HG03442 (cell line): ENCODE measurements at regions not wholly inside any gene's neighbourhood (a gene's known extent, or its start where the extent isn't known, plus 50 kb on each side); places are given as distances from the start of the nearest gene placed in this dataset.
"Not testable (repeated sequence)": the region's sequence is repeated elsewhere in the genome, so short reads cannot be mapped to it uniquely, and the experiment has no call there.

Experiments
- ATAC-seq: cut with Tn5 transposase; IDR thresholded peaks from one replicate; pipeline ENCODE4 v1.9.1; 2021; ENCODE audit warnings: mild to moderate bottlenecking, moderate library complexity; ENCODE audit not compliant: unreplicated experiment

DNA sequence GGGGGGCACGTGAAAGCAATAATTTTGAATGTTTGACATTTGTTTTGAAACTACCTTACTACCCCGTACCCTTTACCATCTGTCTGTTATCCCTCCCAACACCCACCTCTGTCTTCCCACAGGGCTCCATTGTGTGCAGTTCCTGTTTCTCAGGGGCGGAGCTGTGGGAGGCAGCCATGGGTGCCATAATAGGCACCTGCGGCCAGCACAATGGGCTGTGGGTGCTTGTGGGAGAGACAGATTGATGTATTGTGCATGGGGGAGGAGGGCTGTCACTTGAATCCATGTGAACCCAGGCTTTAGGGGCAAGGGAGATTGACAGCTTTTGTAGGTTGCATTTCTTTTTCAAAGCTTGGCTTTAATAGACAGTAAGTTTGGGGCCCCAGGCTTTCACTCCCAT lies 122.6 kb upstream of the CXorf66 start:
- ATAC-seq = peak; percentile 40

DNA sequence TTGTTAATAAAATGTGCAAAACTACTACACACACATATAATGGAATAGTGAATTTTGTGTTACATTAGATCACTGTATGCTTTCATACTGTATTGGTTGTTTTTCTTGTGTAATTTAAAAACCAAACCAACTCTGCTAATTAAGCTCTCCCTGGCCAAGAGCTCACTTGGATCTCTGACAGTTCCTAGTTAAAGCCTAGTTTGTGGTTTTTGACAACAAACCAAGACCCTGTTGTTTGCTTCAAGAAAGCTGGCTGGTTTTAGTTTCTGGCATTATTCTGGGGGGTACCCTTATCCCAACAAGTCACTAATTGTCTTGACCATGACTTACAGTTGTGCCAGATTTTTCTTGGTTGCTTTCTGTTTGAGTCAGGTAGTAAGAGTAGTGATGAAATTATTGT lies 121.4 kb upstream of the CXorf66 start:
- ATAC-seq = no peak

DNA sequence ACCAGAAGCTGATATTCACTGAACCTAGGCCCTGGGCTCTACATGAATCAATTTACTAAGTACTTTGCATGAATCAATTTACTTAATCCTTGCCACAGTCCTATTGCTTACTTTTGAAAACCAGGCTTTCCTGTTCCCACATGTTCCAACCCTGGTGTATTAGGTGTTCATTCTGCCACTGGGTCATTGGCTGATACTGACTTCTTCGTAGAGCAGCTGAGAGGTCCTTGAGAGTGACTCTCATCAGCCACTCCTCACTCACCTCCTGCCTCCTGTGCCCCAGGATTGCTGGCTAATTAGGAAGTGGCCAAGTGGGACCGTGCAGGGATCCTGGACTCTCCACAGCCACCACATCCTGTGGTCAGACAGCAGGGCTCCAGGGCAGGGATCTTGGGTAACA lies 109.5 kb upstream of the CXorf66 start:
- ATAC-seq = not testable (repeated sequence)

DNA sequence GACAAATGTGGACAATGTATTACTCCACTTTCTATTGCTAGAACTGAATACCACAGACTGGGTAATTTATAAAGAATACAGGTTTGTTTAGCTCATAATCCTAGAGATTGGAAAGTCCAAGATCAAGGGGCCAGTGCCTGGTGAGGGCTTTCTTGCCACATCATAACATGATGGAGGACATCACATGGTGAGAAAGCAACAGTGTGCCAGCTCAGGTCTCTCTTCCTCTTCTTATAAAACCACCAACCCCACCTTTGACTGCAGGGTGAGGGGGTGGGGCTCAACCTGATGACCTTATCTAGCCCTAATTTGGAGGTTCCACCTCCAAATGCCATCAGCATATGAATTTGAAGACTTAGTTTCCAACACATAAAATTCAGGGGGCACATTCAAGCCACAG lies 105.7 kb upstream of the CXorf66 start:
- no peak for ATAC-seq

DNA sequence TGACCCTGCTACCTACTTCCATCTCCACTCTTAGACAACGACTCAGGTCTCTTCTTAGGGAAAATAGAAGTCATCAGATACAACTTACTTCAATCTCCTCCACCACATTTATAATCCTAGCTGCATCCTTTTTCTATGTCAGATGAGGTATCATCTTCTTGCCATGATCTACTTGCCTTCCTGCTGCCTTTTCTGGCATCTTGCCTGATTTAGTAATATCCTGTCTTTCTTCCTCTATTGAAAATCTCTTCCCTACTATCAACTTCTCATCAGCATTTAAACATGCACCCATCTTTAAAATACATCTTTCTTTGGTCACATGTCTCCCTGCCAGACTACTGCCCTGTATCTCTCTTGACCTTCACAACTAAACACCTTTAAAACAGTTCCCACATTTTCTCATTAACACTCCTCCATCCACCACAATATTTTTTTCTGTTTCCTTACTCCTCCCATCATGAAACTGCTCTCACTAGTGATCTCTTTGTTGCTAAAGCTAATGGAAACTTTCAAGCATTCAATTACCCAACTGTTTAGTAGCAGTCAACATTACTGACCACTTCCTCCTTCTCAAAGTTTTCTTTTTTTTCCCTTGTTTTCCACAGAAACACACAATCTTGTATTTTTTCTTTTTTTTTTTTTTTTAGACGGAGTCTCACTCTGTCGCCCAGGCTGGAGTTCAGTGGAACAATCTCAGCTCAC lies 100.8 kb upstream of the CXorf66 start:
- no peak for ATAC-seq

DNA sequence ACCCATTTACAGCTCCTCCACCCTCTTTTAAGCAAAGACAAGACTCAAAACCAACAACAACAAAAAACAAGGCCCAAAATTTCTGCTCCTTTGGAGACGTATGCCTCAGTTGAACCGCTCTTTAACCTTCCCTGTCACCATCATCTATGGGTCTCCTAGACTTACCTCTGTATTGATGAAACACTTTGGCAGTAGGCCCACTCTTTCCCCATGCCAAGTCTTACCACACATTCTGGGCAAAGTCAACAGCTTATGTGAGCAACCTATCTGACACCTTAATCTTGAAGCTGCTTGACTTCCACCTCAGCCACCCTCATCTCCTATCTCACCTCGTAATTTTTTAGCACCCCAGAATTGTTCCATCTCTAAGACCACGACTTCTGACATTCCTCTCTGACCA lies 99.7 kb upstream of the CXorf66 start:
- no peak for ATAC-seq

DNA sequence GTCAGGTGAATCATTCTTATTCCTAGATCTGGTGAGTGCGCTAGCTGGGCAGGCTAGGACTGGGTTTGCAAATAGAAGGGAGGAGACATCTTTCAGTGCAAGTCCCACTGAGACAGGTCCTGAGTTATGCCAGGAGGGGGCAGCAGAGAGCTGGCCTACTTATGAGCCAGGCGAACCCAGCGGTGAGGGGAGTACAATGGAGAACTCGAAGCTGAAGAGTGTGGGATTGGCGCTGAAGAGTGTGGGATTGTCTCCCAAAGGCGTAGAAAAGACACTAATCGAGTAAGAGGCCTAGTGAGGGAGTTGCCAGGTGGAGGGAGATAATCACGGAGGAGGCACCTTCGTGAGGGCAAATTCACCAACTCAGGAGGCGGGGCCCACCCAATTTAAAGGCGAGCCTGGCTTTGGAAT lies 91.7 kb upstream of the CXorf66 start:
- peak; percentile 98 for ATAC-seq

DNA sequence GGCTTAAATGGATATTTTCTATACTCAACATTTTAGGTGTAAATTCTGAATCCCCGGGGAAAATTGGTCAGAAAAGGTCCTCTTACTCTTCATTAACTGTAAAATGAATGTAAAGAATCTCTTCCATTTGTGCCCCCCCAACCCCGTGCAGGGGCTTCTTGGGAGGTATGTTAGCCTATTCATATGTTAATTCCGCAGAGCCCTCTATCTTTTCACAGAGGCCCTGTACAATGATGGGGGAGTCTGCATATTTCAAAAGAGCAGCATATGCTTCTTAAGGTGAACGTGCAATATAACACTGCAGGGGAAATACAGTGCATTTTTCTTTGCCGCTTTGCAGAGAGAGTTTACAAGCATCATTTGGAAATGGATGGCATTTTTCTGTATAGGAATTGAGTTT lies 88.5 kb upstream of the CXorf66 start:
- ATAC-seq = no peak

DNA sequence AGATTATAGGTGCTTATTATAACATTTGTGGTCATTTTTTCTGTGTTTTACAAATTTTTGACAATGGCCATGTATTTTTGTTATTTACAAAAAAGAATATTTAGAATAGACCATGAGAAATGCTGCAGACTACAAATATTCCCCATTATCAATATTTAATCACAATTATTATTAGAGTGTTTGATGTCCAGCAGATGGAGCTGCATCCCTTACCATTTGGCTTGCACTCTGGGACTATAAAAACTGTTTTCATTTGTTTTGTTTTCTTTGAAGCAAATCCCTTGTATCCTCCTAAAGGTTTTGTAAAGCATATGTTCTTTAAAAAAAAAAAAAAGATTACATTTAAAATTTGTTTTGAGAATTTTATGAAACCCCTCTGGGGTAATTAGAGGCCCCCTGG lies 85.6 kb upstream of the CXorf66 start:
- ATAC-seq = no peak

DNA sequence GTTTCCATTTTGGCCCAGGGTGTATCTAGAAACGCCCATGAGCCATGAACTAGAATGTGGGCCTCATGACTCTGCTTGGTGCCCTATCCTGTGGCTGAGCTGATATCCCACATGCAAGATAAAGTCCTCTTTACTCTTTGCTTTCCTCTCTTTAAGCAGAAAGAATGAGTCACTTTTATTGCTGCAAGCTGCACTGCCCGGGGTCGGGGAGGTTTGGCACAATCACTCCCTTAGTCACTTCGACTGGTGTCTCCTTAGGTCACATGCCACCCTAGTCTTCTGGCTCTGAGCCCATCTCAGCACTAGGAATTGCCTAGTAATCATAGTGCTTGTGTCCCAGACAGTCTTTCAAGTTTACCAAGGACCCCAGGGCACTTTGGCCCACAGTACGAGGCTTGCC lies 75.1 kb upstream of the CXorf66 start:
- ATAC-seq = no peak

DNA sequence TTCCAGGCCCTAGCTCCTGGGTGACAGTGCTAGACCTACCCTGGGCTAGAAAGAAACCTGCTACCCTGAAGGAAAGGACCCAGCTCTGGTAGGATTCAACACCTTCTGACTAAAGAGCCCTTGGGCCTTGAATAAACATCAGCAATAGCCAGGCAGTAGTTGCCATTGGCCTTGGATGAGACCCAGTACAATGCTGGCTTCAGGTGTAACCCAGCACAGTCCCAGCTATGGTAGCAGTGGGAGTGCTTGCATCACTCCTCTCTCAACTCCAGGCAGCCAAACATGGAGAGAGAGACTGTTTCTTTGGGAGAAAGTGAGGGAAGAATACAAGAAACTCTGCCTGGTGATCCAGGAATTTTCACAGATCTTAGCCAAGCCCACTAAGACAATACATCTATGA lies 73.5 kb upstream of the CXorf66 start:
- ATAC-seq = no peak

DNA sequence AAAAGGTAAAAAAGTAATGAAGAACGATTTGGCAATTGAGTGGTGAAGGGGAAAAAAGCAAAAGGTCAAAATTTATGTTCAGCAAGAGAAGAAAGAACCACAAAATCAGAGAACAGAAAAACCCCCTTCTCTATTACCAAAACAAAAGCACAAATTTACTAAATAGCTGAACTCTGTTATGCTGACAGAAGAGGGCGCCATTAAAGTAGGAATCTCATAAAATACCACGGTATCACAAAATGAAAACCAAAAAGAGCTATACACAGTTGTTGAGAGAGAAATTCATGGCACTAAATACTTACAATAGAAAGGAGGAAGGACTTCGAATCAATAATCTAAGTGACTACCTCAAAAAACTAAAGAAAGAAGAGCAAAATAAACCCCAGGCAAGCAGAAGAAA lies 69.6 kb upstream of the CXorf66 start:
- ATAC-seq = no peak

DNA sequence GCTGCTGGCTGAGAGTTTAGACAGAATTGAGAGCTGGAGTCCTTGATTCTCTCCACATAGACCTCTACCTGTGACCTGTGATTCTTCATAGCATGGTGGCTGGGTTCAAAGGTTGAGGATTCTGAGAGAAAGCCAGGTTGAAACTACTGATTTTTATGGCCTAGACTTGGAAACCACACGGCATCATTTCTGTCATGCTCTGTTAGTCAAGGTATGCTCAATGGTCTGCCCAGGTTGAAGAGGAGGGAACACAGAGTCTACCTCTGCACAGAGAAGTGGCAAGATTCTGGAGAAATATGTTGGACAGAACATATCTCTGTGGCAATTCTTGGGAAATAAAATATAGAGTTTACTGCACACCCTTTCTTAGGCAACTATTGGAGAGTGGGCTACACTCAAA lies 57.2 kb upstream of the CXorf66 start:
- ATAC-seq = no peak

DNA sequence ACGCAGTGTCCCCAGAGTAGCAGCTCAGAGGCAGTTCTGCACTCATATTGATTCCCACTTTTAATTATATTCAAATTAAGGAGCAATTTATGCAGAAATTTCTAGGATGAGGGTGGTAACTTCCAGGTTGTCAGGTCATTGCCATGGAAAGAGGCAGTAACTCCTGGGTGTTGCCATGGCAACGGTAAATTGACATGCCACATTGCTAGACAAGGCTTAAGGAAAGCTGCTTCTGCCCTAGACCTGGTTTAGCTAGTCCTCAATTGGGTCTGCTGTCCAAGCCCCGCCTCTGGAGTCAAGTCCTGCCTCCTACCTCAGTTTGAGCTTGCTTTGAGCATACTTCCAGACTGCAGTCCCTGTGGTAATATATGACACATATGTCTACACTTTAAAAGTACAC lies 53.8 kb upstream of the CXorf66 start:
- not testable (repeated sequence) for ATAC-seq
